SK-N-SH (cell line): ENCODE measurements at regions not wholly inside any gene's neighbourhood (a gene's known extent, or its start where the extent isn't known, plus 50 kb on each side); places are given as distances from the start of the nearest gene placed in this dataset.

ENCODE experiments used
- CTCF ChIA-PET: fragments of 300-600, 350-600 bp; formaldehyde crosslinking; extraction: SDS; loops from one replicate; lab custom pipeline; 2021; lab: Yijun Ruan, JAX
- POLR2A ChIA-PET: fragments of 350-600 bp; sonication (Branson Sonifier 250); formaldehyde crosslinking; extraction: SDS; loops from one replicate; lab custom pipeline; 2020; ENCODE audit warnings: antibody characterized with exemption, inconsistent platforms; lab: Yijun Ruan, JAX
- DNase-seq: peaks from one replicate; pipeline ENCODE4 v3.0.0; 2012
- H2AFZ ChIP-seq: fragments of 200-600 bp; sonication (generic); 2 replicates; pipeline ENCODE4 v1.8.1; 2016; ENCODE audit warnings: antibody characterized with exemption, mild to moderate bottlenecking, low read depth
- H3F3A ChIP-seq: fragments of 200-600 bp; sonication (generic); replicated peaks from 2 replicates; pipeline ENCODE3; 2016; ENCODE audit warnings: antibody characterized with exemption, mild to moderate bottlenecking; ENCODE audit not compliant: insufficient read depth
- H3K27ac ChIP-seq, 2 experiments: fragments of 200-500 bp in 1 of 2; fragments of 200-600 bp in 1 of 2; sonication (Bioruptor generic) in 1 of 2; sonication (generic), shearing (Covaris generic) in 1 of 2; 2 replicates each; pipeline versions ENCODE4 v1.5.1 to v1.6.1; 2014 to 2016; ENCODE audit warnings: low read depth in 2 of 2, inconsistent platforms in 1 of 2, low read length in 1 of 2, mild to moderate bottlenecking in 1 of 2, mixed read lengths in 1 of 2
- H3K27me3 ChIP-seq: fragments of 200-600 bp; sonication (generic), shearing (Covaris generic); 2 replicates; pipeline ENCODE4 v1.6.1; 2016; ENCODE audit warnings: mixed run types; ENCODE audit not compliant: insufficient read depth
- H3K36me3 ChIP-seq, 2 experiments: fragments of 200-500 bp in 1 of 2; fragments of 200-600 bp in 1 of 2; sonication (Bioruptor generic) in 1 of 2; sonication (generic) in 1 of 2; replicated peaks in 1 of 2; 2 replicates each; pipeline versions ENCODE3 to v1.5.1; 2014 to 2016; ENCODE audit warnings: low read length in 1 of 2, mild to moderate bottlenecking in 1 of 2; ENCODE audit not compliant: insufficient read depth in 2 of 2, control insufficient read depth in 1 of 2
- H3K4me1 ChIP-seq, 2 experiments: fragments of 200-500 bp in 1 of 2; fragments of 200-600 bp in 1 of 2; sonication (Bioruptor generic) in 1 of 2; sonication (generic), shearing (Covaris generic) in 1 of 2; 2 replicates each; pipeline versions ENCODE4 v1.5.1 to v1.6.1; 2014 to 2016; ENCODE audit warnings: low read depth in 1 of 2, low read length in 1 of 2, mixed run types in 1 of 2; ENCODE audit not compliant: insufficient read depth in 2 of 2, control insufficient read depth in 1 of 2
- H3K4me2 ChIP-seq: fragments of 200-600 bp; sonication (generic), shearing (Covaris generic); 2 replicates; pipeline ENCODE4 v1.6.1; 2017; ENCODE audit warnings: mixed run types
- H3K4me3 ChIP-seq, 2 experiments: fragments of 200-500 bp in 1 of 2; fragments of 200-600 bp in 1 of 2; sonication (Bioruptor generic) in 1 of 2; sonication (generic), shearing (Covaris generic) in 1 of 2; 2 replicates each; pipeline versions ENCODE4 v1.5.1 to v1.8.1; 2014 to 2016; ENCODE audit warnings: low read depth in 2 of 2, inconsistent platforms in 1 of 2, low read length in 1 of 2, mild to moderate bottlenecking in 1 of 2, mixed read lengths in 1 of 2, moderate library complexity in 1 of 2
- H3K79me2 ChIP-seq: fragments of 200-600 bp; sonication (generic); 2 replicates; pipeline ENCODE4 v1.8.1; 2017; ENCODE audit warnings: mild to moderate bottlenecking; ENCODE audit not compliant: insufficient read depth
- H3K9ac ChIP-seq: fragments of 200-600 bp; sonication (generic); 2 replicates; pipeline ENCODE4 v1.6.1; 2017; ENCODE audit warnings: mixed run types
- H3K9me2 ChIP-seq: fragments of 200-600 bp; sonication (generic); 2 replicates; pipeline ENCODE4 v1.6.1; 2017; ENCODE audit warnings: mixed run types
- H3K9me3 ChIP-seq: fragments of 200-600 bp; sonication (generic); 2 replicates; pipeline ENCODE4 v1.6.1; 2017; ENCODE audit warnings: mixed run types, mild to moderate bottlenecking, moderate library complexity
- H4K20me1 ChIP-seq: fragments of 200-600 bp; sonication (generic); 2 replicates; pipeline ENCODE4 v1.6.1; 2017; ENCODE audit warnings: mild to moderate bottlenecking, mixed run types; ENCODE audit not compliant: insufficient read depth
- ELF1 ChIP-seq: IDR thresholded peaks from 2 replicates; pipeline ENCODE4 v1.4.0; 2012
- GABPA ChIP-seq: IDR thresholded peaks from 2 replicates; pipeline ENCODE4 v1.4.0; 2012; ENCODE audit warnings: low read depth, mild to moderate bottlenecking
- JUND ChIP-seq: IDR thresholded peaks from 2 replicates; pipeline ENCODE4 v1.4.0; 2012
- MXI1 ChIP-seq: IDR thresholded peaks from 2 replicates; pipeline ENCODE4 v1.6.1; 2012; ENCODE audit warnings: mild to moderate bottlenecking, low read depth, low read length, improper control_type of control experiment
- POLR2AphosphoS5 ChIP-seq: IDR thresholded peaks from 2 replicates; pipeline ENCODE4 v1.6.1; 2012; ENCODE audit warnings: low read depth, low read length
- RAD21 ChIP-seq: IDR thresholded peaks from 2 replicates; pipeline ENCODE4 v1.6.1; 2012; ENCODE audit warnings: mild to moderate bottlenecking, low read length
- RCOR1 ChIP-seq: fragments of 150-350 bp; IDR thresholded peaks from 2 replicates; pipeline ENCODE4 v1.6.1; 2017; ENCODE audit warnings: antibody characterized with exemption, low read length
- RFX5 ChIP-seq: IDR thresholded peaks from 2 replicates; pipeline ENCODE4 v1.6.1; 2012; ENCODE audit warnings: mild to moderate bottlenecking, improper control_type of control experiment, low read length
- RXRA ChIP-seq: IDR thresholded peaks from 2 replicates; pipeline ENCODE4 v1.4.0; 2012; ENCODE audit warnings: low read depth, mild to moderate bottlenecking, borderline replicate concordance
- SIN3A ChIP-seq: IDR thresholded peaks from 2 replicates; pipeline ENCODE4 v1.6.1; 2012; ENCODE audit warnings: low read depth, mild to moderate bottlenecking, low read length, moderate library complexity, borderline replicate concordance
- TAF1 ChIP-seq: IDR thresholded peaks from 2 replicates; pipeline ENCODE4 v1.6.1; 2012; ENCODE audit warnings: low read depth, mild to moderate bottlenecking, low read length, moderate library complexity, borderline replicate concordance
- TCF12 ChIP-seq: IDR thresholded peaks from 2 replicates; pipeline ENCODE4 v1.4.0; 2012
- TEAD4 ChIP-seq: IDR thresholded peaks from 2 replicates; pipeline ENCODE4 v1.4.0; 2012; ENCODE audit warnings: mild to moderate bottlenecking, borderline replicate concordance; ENCODE audit not compliant: insufficient read depth
- USF2 ChIP-seq: fragments of 150-350 bp; IDR thresholded peaks from 2 replicates; pipeline ENCODE4 v1.6.1; 2017; ENCODE audit warnings: antibody characterized with exemption, low read length, low read depth, borderline replicate concordance
- WGBS: methylation state at CpG from one replicate; pipeline ENCODE4 v1.1.6; 2017; ENCODE audit warnings: low lambda C conversion rate; 5-methylcytosine and 5-hydroxymethylcytosine counted together
- TF ChIP-seq, protein P1 (sequence below): IDR thresholded peaks from 2 replicates; pipeline ENCODE4 v1.4.0; 2012; ENCODE audit warnings: low read depth, borderline replicate concordance
- TF ChIP-seq, protein P2 (sequence below): IDR thresholded peaks from 2 replicates; pipeline ENCODE4; 2012

DNA sequence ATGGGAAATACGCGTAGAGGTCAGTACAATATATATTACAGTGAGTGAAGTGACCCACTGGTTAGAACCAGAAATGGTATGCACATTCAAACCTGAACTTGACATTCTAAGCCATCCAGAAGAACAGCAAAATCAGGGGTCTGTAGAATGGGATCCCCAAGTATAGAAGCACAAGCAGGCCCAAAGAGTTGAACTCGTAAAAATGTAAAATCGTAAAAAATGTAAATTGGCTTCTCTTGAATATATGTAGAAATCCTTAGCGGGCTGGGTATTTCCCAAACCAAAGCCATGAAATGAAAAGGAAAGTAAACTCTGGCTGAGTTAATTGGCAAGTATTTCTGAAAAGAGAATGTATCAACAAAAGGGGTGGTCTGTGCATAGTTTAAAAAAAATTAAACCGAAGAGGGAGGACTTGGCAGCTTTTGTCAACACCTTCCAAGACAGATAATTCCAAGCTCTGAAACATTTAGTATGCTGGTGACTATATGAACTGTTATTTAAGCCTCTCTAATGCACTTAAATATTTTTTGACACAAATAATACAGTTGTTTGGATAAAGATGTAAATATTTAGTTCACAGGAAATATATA, 1505.6 kb upstream of the FLRT2 start (continued):
- TF ChIP-seq RCOR1 (no peak), JUND (no peak)

- Histone ChIP-seq H3K4me2 (no peak overlapping the region), H3K9ac (no peak overlapping the region), H3K36me3 (no peaks in the 10 kb centered on the region), H2AFZ (no peak overlapping the region), H3K9me3 (no peaks in the 10 kb centered on the region), H3K4me1 (peaks cover 0 to 4% of the 10 kb centered on the region in 2 experiments; a peak in 1 of 4 replicates), H4K20me1 (no peaks in the 10 kb centered on the region), H3K27me3 (no peaks in the 10 kb centered on the region), H3K4me3 (no peak overlapping the region), H3K27ac (no peak overlapping the region), H3K9me2 (no peaks in the 10 kb centered on the region), H3K79me2 (no peaks in the 10 kb centered on the region), H3F3A (no peaks in the 10 kb centered on the region)
- POLR2A ChIA-PET: no interaction called here
- CTCF ChIA-PET: interaction anchor here (0.6 kb wide), 1 partner anchor 91 kb away, joined by 3 read pairs; no protein-coding TSS in a partner anchor
- WGBS: 6% methylated on average over 5 of the region's 8 CpGs
- no peak for DNase-seq
- no peak for TF ChIP-seq POLR2AphosphoS5
- no peak for TF ChIP-seq TEAD4
- TF ChIP-seq TAF1: no peak
- TF ChIP-seq TCF12: no peak
Observed at GRCh38 chr14:84025106-84026012, 1504.6 kb upstream of the FLRT2 start.

- Histone ChIP-seq H3K9me2 (no peaks in the 10 kb centered on the region), H4K20me1 (no peaks in the 10 kb centered on the region), H3K9me3 (no peaks in the 10 kb centered on the region), H3K4me2 (no peak overlapping the region), H3K9ac (no peak overlapping the region), H3K27me3 (no peaks in the 10 kb centered on the region), H3F3A (no peaks in the 10 kb centered on the region), H3K4me1 (peaks cover 0 to 4% of the 10 kb centered on the region in 2 experiments; a peak in 1 of 4 replicates), H3K27ac (no peak overlapping the region), H2AFZ (no peak overlapping the region), H3K4me3 (no peak overlapping the region), H3K79me2 (no peaks in the 10 kb centered on the region), H3K36me3 (no peaks in the 10 kb centered on the region)
- DNase-seq: no peak
- TF ChIP-seq, protein P1, sequence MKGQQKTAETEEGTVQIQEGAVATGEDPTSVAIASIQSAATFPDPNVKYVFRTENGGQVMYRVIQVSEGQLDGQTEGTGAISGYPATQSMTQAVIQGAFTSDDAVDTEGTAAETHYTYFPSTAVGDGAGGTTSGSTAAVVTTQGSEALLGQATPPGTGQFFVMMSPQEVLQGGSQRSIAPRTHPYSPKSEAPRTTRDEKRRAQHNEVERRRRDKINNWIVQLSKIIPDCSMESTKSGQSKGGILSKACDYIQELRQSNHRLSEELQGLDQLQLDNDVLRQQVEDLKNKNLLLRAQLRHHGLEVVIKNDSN: no peak
- POLR2A ChIA-PET: no interaction called here
- CTCF ChIA-PET: no interaction called here
Observed at GRCh38 chr14:84027351-84027750, 1502.6 kb upstream of the FLRT2 start.

GRCh38 chr14:84028080-84028604, 1501.8 kb upstream of the FLRT2 start:
- 2% methylated on average over 5 of the region's 5 CpGs for WGBS
- CTCF ChIA-PET: no interaction called here
- no peaks in the 10 kb centered on the region for H4K20me1 ChIP-seq
- H3K4me3 ChIP-seq: no peak overlapping the region
- H3K9me3 ChIP-seq: no peaks in the 10 kb centered on the region
- H3K27me3 ChIP-seq: no peaks in the 10 kb centered on the region
- no peaks in the 10 kb centered on the region for H3F3A ChIP-seq
- no peaks in the 10 kb centered on the region for H3K36me3 ChIP-seq
- H3K4me2 ChIP-seq: no peak overlapping the region
- peaks cover 0 to 4% of the 10 kb centered on the region in 2 experiments; a peak in 1 of 4 replicates for H3K4me1 ChIP-seq
- H3K9ac ChIP-seq: no peak overlapping the region
- POLR2A ChIA-PET: no interaction called here
- H2AFZ ChIP-seq: no peak overlapping the region
- H3K9me2 ChIP-seq: no peaks in the 10 kb centered on the region
- H3K79me2 ChIP-seq: no peaks in the 10 kb centered on the region
- no peak for DNase-seq
- no peak overlapping the region for H3K27ac ChIP-seq
- TF ChIP-seq RFX5: no peak
- TF ChIP-seq, protein P1: no peak
- TF ChIP-seq GABPA: no peak
- TF ChIP-seq TCF12: no peak
- no peak for TF ChIP-seq RAD21
- TF ChIP-seq, protein P2, sequence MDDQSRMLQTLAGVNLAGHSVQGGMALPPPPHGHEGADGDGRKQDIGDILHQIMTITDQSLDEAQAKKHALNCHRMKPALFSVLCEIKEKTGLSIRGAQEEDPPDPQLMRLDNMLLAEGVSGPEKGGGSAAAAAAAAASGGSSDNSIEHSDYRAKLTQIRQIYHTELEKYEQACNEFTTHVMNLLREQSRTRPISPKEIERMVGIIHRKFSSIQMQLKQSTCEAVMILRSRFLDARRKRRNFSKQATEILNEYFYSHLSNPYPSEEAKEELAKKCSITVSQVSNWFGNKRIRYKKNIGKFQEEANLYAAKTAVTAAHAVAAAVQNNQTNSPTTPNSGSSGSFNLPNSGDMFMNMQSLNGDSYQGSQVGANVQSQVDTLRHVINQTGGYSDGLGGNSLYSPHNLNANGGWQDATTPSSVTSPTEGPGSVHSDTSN: no peak
- no peak for TF ChIP-seq RXRA
- no peak for TF ChIP-seq SIN3A
- no peak for TF ChIP-seq USF2
- TF ChIP-seq JUND: no peak
- TF ChIP-seq MXI1: no peak
- no peak for TF ChIP-seq ELF1
